Keratinocyte (primary cell): ENCODE measurements at regions not wholly inside any gene's neighbourhood (a gene's known extent, or its start where the extent isn't known, plus 50 kb on each side); places are given as distances from the start of the nearest gene placed in this dataset.

ENCODE experiments used
- DNase-seq: peaks from one replicate; pipeline ENCODE4 v3.0.0-alpha.2; 2011; ENCODE audit warnings: low read depth, missing footprints, low spot score
- FAIRE-seq: peaks from 2 replicates; lab custom pipeline; 2011; peaks lifted over from hg19 to GRCh38; lab: Jason Lieb, UNC
- H2AFZ ChIP-seq: 2 replicates; pipeline ENCODE4 v1.6.0; 2012; ENCODE audit warnings: low read length, control low read depth, inconsistent platforms; ENCODE audit not compliant: control insufficient read depth
- H3K27ac ChIP-seq: 2 replicates; pipeline ENCODE4 v1.5.1; 2011; ENCODE audit warnings: low read length; ENCODE audit not compliant: control insufficient read depth, insufficient read depth
- H3K27me3 ChIP-seq: 3 replicates; pipeline ENCODE4 v1.6.0; 2011; ENCODE audit warnings: low read length; ENCODE audit not compliant: control insufficient read depth, insufficient read depth; ENCODE audit errors: extremely low read depth
- H3K36me3 ChIP-seq, 2 experiments: 2 replicates in 1 of 2; 3 replicates in 1 of 2; pipeline ENCODE4 v1.5.1; 2011; ENCODE audit warnings: low read length in 2 of 2, mild to moderate bottlenecking in 1 of 2; ENCODE audit not compliant: control insufficient read depth in 2 of 2, insufficient read depth in 2 of 2; ENCODE audit errors: extremely low read depth in 1 of 2
- H3K4me1 ChIP-seq: 3 replicates; pipeline ENCODE4 v1.5.1; 2011; ENCODE audit warnings: low read length; ENCODE audit not compliant: control insufficient read depth, insufficient read depth; ENCODE audit errors: extremely low read depth
- H3K4me2 ChIP-seq: 3 replicates; pipeline ENCODE4 v1.6.0; 2011; ENCODE audit warnings: low read depth, low read length; ENCODE audit not compliant: control insufficient read depth, insufficient read depth; ENCODE audit errors: extremely low read depth
- H3K4me3 ChIP-seq, 3 experiments: fragments of 200-600 bp in 1 of 3; sonication (generic) in 1 of 3; 2 replicates in 2 of 3; 3 replicates in 1 of 3; pipeline ENCODE4 v1.5.1; 2011 to 2016; ENCODE audit warnings: low read length in 3 of 3, mild to moderate bottlenecking in 3 of 3, control low read depth in 2 of 3, inconsistent platforms in 1 of 3, low read depth in 1 of 3, mixed read lengths in 1 of 3, mixed run types in 1 of 3, moderate library complexity in 1 of 3; ENCODE audit not compliant: control insufficient read depth in 2 of 3, insufficient read depth in 2 of 3; ENCODE audit errors: extremely low read depth in 1 of 3
- H3K79me2 ChIP-seq: 2 replicates; pipeline ENCODE4 v1.6.0; 2012; ENCODE audit warnings: low read length; ENCODE audit not compliant: control insufficient read depth, insufficient read depth
- H3K9ac ChIP-seq: 3 replicates; pipeline ENCODE4 v1.6.0; 2011; ENCODE audit warnings: low read length; ENCODE audit not compliant: control insufficient read depth, insufficient read depth; ENCODE audit errors: extremely low read depth
- H3K9me1 ChIP-seq: 3 replicates; pipeline ENCODE4 v1.6.0; 2011; ENCODE audit warnings: low read length; ENCODE audit not compliant: control insufficient read depth, insufficient read depth; ENCODE audit errors: extremely low read depth
- H3K9me3 ChIP-seq: 2 replicates; pipeline ENCODE4 v1.5.1; 2012; ENCODE audit warnings: low read depth, low read length; ENCODE audit not compliant: control insufficient read depth
- H4K20me1 ChIP-seq: 3 replicates; pipeline ENCODE4 v1.6.0; 2011; ENCODE audit warnings: low read length; ENCODE audit not compliant: control insufficient read depth, insufficient read depth; ENCODE audit errors: extremely low read depth
- CTCF ChIP-seq, 3 experiments: IDR thresholded peaks in 1 of 3; conservative IDR thresholded peaks in 1 of 3; optimal IDR thresholded peaks in 1 of 3; 2 replicates in 2 of 3; 3 replicates in 1 of 3; pipeline versions ENCODE3 to v1.5.1; 2011; ENCODE audit warnings: low read length in 3 of 3, mild to moderate bottlenecking in 3 of 3, moderate library complexity in 2 of 3, control low read depth in 1 of 3, inconsistent platforms in 1 of 3; ENCODE audit not compliant: insufficient read depth in 2 of 3; ENCODE audit errors: extremely low read depth in 1 of 3
- EZH2 ChIP-seq: IDR thresholded peaks from one replicate; pipeline ENCODE4 v1.6.1; 2012; ENCODE audit warnings: inconsistent platforms, mild to moderate bottlenecking, low read length, moderate library complexity
- dilution Hi-C: fragments of 300-500 bp; cut with MboI; formaldehyde crosslinking; loops from one replicate; pipeline ENCODE4 v1.7.0; 2020; ENCODE audit warnings: low sequenced_read_pairs; ENCODE audit not compliant: extremely low pct_ligation_motif_present

- Histone ChIP-seq H3K9me1 (no peaks in the 10 kb centered on the region), H3K79me2 (no peaks in the 10 kb centered on the region), H4K20me1 (no peaks in the 10 kb centered on the region), H3K4me3 (no peak overlapping the region), H3K27me3 (no peaks in the 10 kb centered on the region), H3K27ac (no peak overlapping the region), H3K4me1 (no peaks in the 10 kb centered on the region), H3K4me2 (no peak overlapping the region), H3K36me3 (no peaks in the 10 kb centered on the region), H2AFZ (no peak overlapping the region), H3K9me3 (no peaks in the 10 kb centered on the region), H3K9ac (no peak overlapping the region)
- dilution Hi-C loops: no loop called here
- FAIRE-seq (no peak), DNase-seq (no peak)
- no peak for TF ChIP-seq CTCF (optimal IDR thresholded peaks at IDR 0.05 in 1 of 3, IDR thresholded peaks at IDR 0.05 in 1 of 3, conservative IDR thresholded peaks at IDR 0.05 in 1 of 3; ENCODE audit: extremely low read depth in 1 of 3, insufficient read depth in 2 of 3, low read length in 3 of 3)
- TF ChIP-seq EZH2: no peak
Measured at GRCh38 chr10:28169525-28169924, 133.3 kb downstream of the MPP7 start.

GRCh38 chr10:28160866-28161405 is 141.9 kb downstream of the MPP7 start:
- H3K9me1 ChIP-seq: no peaks in the 10 kb centered on the region
- TF ChIP-seq CTCF (optimal IDR thresholded peaks at IDR 0.05 in 1 of 3, IDR thresholded peaks at IDR 0.05 in 1 of 3, conservative IDR thresholded peaks at IDR 0.05 in 1 of 3; ENCODE audit: extremely low read depth in 1 of 3, insufficient read depth in 2 of 3, low read length in 3 of 3): no peak
- TF ChIP-seq EZH2: no peak
- H2AFZ ChIP-seq: no peak overlapping the region
- DNase-seq (no peak), FAIRE-seq (no peak)
- no peak overlapping the region for H3K4me2 ChIP-seq
- no peaks in the 10 kb centered on the region for H3K4me1 ChIP-seq
- dilution Hi-C loops: no loop called here
- no peaks in the 10 kb centered on the region for H3K9me3 ChIP-seq
- no peaks in the 10 kb centered on the region for H4K20me1 ChIP-seq
- H3K27me3 ChIP-seq: no peaks in the 10 kb centered on the region
- H3K9ac ChIP-seq: no peak overlapping the region
- H3K36me3 ChIP-seq: no peaks in the 10 kb centered on the region
- H3K4me3 ChIP-seq: no peak overlapping the region
- no peak overlapping the region for H3K27ac ChIP-seq
- H3K79me2 ChIP-seq: no peaks in the 10 kb centered on the region
